GM19467 (cell line): ENCODE measurements at regions not wholly inside any gene's neighbourhood (a gene's known extent, or its start where the extent isn't known, plus 50 kb on each side); places are given as distances from the start of the nearest gene placed in this dataset.
"Not testable (repeated sequence)": the region's sequence is repeated elsewhere in the genome, so short reads cannot be mapped to it uniquely, and the experiment has no call there.

Experiments used
- ATAC-seq: cut with Tn5 transposase; IDR thresholded peaks from one replicate; pipeline ENCODE4 v1.9.1; 2021; ENCODE audit warnings: mild to moderate bottlenecking, moderate library complexity; ENCODE audit not compliant: unreplicated experiment

DNA sequence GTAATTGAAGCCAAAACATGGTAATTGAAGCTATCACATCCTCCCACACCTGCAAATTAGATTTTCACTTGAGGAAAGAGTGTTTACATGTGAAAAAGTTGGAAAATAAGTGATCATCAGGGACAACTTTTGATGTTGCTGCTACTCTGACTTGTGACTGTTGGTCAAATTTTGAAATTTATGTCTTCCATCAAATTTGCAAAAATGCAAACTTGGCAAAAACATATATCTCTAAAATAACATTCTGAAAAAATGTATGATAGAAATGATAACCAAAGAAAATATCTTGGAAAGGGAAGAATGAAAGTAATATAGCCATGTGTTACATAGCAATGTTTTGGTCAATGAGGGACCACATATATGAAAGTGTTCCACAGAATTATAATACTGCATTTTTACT lies 703.9 kb upstream of the SEMA6D start:
- ATAC-seq, result no peak

GRCh38 chr15:47027322-47027946 lies 689.9 kb upstream of the SEMA6D start:
- ATAC-seq, result no peak

DNA sequence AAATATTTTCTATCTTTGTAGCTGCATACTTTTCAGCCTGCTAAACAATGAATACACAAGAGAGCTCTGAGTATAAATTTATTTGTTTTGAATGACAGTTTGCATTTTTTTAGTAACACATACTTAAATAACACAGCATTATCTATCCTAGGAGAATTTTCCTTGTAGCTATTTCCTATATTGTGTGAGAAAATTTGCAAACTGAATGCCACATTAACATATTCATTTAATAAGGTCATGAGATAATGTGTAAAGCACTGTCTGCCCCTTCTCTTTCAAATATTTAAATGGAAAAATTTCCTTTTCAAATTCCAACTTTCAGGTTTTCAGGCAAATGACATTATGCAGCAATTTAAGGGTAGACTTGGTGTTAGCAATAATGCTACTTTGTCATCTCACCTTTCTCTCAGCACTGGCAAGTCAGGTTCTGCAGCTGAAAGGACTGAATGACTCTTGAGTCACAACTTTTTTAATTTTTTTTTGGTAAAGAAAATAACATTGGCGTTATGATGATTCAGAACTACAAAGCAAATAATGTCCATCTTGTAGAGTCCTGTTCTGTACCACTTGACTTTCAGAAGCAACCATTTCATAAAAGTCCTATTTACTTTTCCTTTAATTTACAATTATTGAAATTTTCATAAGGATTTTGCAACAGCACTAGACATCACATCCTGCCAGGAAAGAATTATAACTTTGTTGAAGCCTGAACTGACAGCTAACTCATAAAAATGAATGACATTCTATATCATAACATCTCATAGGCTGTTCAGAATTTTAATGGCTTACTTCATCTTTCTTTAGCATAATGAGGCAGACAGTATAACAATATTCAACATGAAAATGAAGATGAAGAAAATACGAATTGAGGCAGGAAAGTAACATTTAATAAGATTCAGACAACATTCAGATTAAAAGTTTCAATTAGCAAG lies 681.6 kb upstream of the SEMA6D start:
- ATAC-seq, result no peak

GRCh38 chr15:47037003-47037402 lies 680.3 kb upstream of the SEMA6D start:
- no peak for ATAC-seq

DNA sequence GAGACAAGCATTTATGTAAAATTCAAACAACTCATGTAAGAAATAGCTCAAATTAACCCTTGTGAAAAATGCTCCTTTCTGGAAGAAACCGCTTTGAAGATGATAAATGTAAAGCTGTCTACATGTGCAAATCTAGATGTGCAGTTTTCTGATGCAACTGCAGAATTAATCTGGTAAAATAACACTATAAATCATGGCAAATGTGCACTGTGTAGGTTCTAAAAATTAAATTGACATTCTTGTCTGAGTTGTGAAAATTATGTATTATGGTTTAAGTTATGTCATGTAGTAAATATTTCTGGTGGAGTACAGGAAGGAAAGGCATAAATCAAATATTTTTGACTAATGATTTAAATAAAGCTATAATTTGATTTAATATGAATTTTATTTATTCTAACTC lies 678.1 kb upstream of the SEMA6D start:
- no peak for ATAC-seq

DNA sequence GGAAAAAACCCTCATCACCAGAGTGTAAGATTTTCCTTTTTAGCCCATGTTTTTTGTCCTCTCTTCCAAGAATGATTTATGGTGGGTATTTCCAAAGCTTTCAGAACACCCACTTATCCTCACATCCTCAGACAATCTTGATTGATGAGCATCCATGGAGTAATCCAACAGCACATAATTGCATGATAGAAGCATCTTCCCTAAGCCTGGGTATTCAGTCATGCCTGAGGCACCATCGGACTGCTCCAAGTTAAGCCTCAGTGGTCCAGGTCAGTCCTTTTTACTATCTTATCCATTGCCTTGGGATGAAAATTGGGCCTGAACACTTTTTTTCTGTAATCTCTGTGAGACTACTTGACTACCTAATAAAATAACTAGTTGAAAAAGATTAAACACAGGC lies 676.0 kb upstream of the SEMA6D start:
- ATAC-seq, result no peak

DNA sequence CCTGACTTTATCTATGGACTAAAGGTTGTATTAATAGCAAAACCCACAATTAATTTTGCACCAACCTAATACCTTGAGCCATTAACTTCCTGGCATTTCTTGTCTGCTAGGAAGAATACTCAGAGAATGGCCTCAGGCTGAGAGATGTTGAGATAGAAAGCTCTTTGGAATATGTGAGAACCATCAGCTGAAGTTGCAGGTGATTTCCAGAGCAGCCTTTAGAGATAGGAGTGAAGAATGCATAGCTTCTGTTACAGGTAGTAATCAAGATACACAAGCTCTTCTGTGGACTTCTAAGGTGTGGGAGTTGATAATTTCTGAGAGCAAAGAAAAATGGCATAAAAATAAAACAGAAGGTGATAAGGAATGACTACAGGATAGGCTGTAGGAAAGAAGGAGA lies 669.3 kb upstream of the SEMA6D start:
- ATAC-seq, result not testable (repeated sequence)

DNA sequence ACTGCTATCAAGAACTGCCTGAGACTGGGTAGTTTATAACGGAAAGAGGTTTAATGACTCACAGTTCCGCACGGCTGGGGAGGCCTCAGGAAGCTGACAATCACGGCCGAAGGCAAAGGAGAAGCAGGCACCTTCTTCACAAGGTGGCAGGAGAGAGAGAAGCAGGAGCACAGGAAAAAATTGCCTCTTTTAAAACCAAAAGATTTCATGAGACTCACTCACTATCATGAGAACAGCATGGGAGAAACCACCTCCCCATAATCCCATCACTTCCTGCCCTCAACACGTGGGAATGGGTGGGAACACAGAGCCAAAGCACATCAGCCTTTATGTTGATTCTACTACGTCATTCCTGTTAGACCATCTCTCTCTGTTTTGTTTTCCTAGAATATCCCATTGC lies 650.9 kb upstream of the SEMA6D start:
- ATAC-seq, result no peak

DNA sequence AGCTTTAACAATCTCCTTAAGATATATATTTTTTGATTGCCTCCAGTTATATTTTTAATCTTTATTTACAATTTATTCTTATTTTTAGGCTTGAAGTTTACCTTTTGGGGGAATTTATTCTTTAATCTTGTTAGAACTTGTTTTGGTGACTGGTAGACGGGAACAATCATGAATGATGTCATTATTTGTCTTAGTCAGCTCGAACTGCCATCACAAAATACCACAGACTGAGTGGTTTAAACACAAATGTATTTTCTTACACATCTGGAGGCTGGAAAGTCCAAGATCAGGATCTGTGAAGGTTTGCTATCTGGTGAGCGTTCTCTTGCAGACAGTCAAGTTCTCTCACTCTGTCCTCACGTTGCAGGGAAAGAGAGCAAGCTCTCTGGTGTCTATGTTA lies 639.5 kb upstream of the SEMA6D start:
- not testable (repeated sequence) for ATAC-seq

- no peak for ATAC-seq
Observed at GRCh38 chr15:47095833-47096232, 621.5 kb upstream of the SEMA6D start.

GRCh38 chr15:47098526-47098925 lies 618.8 kb upstream of the SEMA6D start:
- not testable (repeated sequence) for ATAC-seq

DNA sequence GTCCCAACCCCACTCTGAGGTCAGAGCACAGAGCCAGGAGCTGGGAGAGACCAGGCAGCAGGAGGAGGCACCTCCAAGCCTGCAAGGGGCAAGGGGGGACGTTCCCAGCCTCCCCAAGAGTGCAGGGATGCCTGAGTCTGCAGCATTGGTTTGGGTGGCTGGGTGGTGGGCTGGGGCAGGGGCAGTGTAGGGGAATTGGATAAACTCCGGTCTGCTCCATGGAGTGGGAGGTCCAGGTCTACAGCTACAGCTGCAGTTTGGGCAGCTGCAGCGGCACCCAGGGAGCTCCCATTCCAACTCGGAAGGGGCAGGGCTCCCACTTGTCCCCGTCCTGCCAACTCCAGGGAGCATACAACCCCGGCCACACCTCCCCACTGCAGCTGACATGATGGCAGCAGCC lies 617.5 kb upstream of the SEMA6D start:
- not testable (repeated sequence) for ATAC-seq

- ATAC-seq, result not testable (repeated sequence)
Observed at GRCh38 chr15:47108800-47109199, 608.5 kb upstream of the SEMA6D start.

GRCh38 chr15:47116698-47117097 lies 600.6 kb upstream of the SEMA6D start:
- ATAC-seq, result no peak

- ATAC-seq, result no peak
Observed at GRCh38 chr15:47119349-47119748, 598.0 kb upstream of the SEMA6D start.

- ATAC-seq, result no peak
Observed at GRCh38 chr15:47124430-47125102, 592.7 kb upstream of the SEMA6D start.

DNA sequence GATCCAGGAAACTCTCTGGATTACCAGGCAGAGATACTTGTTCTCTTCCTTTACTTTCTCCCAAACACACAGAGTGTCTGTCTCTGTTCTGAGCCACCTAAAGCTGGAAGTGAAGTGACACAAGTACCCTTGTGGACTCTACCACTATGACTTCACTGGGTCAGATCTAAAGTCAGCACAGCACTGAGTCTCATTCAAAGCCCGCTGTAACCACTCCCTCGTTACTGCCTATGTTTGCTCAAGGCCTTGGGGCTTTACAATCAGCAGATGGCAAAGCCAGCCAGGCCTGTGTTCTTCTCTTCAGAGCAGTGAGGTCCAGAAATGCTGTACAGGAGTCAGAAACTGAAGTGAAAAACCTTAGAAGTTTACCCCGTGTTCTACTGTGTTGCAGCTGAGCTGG lies 588.3 kb upstream of the SEMA6D start:
- no peak for ATAC-seq

DNA sequence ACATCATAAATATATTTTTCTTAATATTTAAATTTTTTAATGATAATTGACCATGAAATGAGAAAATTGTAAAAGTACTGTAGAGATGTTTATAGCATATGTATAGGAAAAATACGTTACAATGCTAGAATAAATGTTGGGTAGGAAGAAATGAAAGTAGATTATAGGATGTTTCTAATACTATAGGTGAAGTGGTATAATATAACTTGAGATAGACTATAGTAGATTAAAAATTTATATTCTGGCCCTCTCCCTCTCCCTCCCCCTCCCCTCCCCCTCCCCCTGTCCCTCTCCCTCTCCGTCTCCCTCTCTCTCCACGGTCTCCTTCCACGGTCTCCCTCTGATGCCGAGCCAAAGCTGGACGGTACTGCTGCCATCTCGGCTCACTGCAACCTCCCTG lies 585.9 kb upstream of the SEMA6D start:
- not testable (repeated sequence) for ATAC-seq

DNA sequence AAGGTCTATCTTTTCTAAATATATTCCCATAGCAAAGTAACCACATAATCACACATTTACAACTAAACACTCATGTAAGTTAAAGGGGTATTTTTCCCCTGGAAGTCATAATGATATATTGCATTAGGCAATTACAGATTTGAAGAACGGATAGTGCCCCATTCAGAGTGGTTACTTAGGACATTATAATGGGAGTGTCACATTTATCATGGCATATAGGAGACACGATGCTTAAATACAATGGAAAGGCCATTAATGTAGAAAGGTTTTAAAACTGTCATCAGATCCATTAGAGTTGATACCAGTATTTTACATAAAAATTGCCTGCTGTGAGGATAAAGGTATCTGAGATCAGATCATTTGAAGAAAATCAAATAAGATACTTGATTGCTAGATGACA lies 582.0 kb upstream of the SEMA6D start:
- ATAC-seq, result no peak

- ATAC-seq, result no peak
Observed at GRCh38 chr15:47136236-47136635, 581.1 kb upstream of the SEMA6D start.

DNA sequence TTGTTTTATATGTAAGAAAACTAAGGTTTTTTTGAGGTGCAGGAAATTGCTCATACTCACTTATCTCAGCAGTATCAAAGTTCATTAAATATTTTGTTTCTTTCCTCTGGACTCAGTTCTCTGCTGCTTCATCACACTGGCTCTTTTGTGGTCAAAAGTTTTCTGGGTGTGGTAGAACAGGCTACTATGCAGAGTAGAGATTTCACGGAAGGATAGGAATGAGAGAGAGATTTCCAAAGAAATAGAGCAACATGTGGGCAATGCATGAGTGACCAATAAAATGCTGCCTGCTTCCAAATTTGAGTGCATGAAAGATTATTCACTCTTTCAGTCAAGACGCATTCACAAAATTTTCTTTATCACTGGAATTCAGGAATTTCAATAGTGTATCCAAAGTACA lies 577.3 kb upstream of the SEMA6D start:
- ATAC-seq, result no peak

GRCh38 chr15:47157827-47158226 lies 559.5 kb upstream of the SEMA6D start:
- no peak for ATAC-seq
